ENCODE measurements at regions not wholly inside any gene's neighbourhood (a gene's known extent, or its start where the extent isn't known, plus 50 kb on each side); places are given as distances from the start of the nearest gene placed in this dataset.

- Histone ChIP-seq H3K4me3 (no peak overlapping the region), H3K27ac (no peak overlapping the region)
- DNase-seq (ENCODE audit: low spot score): no peak
- no peak for TF ChIP-seq CTCF (IDR thresholded peaks at IDR 0.05)
These were observed 84.9 kb upstream of the ZNF716 start for GRCh38 chr7:57364933-57365710.

DNA sequence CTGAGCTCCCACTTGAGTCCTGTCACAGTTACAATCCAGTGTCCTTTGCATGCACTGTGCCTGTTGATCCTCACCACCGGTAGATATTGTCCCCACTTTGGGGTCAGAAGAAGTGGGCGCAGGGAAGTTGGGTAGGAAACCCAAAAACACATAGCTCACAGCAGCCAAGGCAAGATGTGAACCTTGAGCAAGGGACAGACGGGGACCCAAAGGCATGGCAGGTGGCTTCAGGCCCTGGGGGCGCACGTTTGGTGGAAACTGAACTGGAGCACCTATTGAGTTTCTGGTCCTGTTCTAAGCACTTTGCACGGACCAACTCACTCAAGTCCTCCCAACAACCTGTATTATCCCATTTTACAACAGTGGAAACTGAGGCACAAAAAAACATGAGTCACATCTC is 82.8 kb upstream of the ZNF716 start:
- Histone ChIP-seq H3K4me3 (no peak overlapping the region), H3K27ac (no peak overlapping the region)
- no peak for TF ChIP-seq CTCF (IDR thresholded peaks at IDR 0.05)
- no peak for DNase-seq (ENCODE audit: low spot score)

DNA sequence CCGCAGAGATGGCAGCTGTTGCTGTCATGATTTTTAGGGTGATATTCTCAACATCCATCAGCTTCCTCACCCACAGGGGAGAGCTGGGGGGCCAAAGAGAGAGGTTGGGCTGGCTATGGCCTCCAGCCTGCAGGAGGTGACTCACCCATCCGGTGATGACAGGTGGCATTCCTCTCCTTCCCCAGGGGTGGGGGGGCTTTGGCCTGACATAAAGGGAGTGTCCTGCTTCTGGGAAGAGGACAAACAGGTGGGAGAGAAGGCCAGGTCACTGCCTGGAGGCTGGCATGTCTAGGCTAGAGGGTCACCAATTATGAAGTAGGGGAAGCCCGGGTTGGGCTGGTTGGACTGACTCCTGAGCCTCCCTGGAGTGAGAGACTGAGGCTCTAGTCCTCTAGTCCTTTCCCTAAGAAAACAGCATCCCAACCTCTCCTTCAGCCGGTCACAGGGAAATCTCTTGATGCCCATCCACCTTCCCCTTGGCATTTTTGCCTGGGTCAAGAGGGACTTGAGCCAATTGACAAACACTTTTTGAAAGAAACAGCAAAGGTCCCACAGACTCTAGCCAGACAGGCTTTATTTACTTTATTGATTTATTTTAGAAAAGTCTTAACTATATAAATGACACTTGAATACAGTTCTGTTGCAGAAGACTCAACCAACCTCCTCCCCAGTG is 79.8 kb upstream of the ZNF716 start:
- no peak for DNase-seq (ENCODE audit: low spot score)
- no peak overlapping the region for H3K27ac ChIP-seq
- TF ChIP-seq CTCF (IDR thresholded peaks at IDR 0.05): no peak
- no peak overlapping the region for H3K4me3 ChIP-seq

- Histone ChIP-seq H3K27ac (no peak overlapping the region), H3K4me3 (no peak overlapping the region)
- TF ChIP-seq CTCF (IDR thresholded peaks at IDR 0.05): no peak
- no peak for DNase-seq (ENCODE audit: low spot score)
These were observed 79.3 kb upstream of the ZNF716 start for GRCh38 chr7:57370739-57371098.

DNA sequence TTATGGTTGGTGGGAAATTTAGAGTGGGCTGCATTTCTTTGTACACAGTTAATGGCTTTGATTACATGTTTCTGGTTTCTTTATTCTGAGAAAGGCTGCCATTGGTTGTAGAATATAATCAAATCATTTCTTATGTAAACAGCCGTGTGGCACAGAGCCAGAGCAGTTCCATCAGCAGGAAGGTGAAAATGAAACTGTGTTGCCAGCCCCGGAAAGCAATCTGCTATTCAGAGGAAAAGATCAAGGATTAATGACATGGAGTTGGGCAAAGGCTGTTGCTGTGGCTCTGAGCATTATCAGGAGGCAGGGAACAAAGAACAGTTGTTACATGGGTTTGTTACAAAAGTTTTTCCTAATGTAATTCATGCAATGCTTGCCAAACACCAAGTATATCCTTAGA is 74.2 kb upstream of the ZNF716 start:
- Histone ChIP-seq H3K27ac (no peak overlapping the region), H3K4me3 (no peak overlapping the region)
- no peak for DNase-seq (ENCODE audit: low spot score)
- TF ChIP-seq CTCF (IDR thresholded peaks at IDR 0.05): no peak

- no peak overlapping the region for H3K4me3 ChIP-seq
- DNase-seq (ENCODE audit: low spot score): no peak
- TF ChIP-seq CTCF (IDR thresholded peaks at IDR 0.05): no peak
- H3K27ac ChIP-seq: no peak overlapping the region
These were observed 68.4 kb upstream of the ZNF716 start for GRCh38 chr7:57381581-57381980.

DNA sequence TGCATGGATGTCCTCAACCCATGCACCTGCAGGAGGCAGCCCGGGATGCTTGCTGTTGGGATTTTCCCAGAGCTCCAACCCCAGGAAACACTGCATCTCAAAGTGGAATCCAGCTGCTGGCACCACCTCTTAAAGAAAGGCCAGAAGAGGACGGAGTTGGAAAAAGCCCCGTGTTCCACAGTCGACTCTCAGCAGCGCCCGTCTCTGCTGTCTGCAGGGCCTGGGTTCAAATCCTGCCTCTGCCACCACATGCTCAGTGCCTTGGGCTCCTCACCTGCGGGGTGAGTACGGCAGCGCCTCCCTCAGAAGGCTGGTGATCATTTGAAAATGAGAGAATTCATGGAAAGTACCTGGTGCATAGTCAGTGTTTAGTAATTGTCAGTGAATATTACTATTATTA is 65.6 kb upstream of the ZNF716 start:
- no peak overlapping the region for H3K27ac ChIP-seq
- TF ChIP-seq CTCF (IDR thresholded peaks at IDR 0.05): no peak
- no peak for DNase-seq (ENCODE audit: low spot score)
- H3K4me3 ChIP-seq: no peak overlapping the region

Data from coronary artery (tissue), 2 donors.